ENCODE measurements at regions not wholly inside any gene's neighbourhood (a gene's known extent, or its start where the extent isn't known, plus 50 kb on each side); places are given as distances from the start of the nearest gene placed in this dataset.

DNA sequence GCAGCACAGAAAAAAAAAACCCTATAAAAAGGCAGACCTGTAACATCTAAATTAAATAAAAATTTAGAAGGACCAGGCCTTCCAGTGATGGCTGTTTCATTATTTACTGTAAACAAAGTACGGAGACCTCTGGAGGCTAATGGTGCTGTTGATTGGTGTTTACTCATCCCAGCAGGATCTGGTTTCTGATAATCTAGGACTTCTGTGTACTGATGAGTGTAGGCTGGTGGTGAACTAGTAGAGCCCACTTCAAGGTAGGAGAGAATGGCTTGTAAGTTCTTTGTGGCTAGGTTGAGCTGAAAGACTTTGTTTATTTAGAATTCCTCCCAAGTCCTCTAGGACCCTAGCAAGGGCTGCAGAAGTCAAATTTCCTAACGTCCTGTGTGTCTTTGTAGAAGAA lies 398.1 kb upstream of the PITX2 start:
- H3K27me3 ChIP-seq (replicated peaks) = no peaks in the 10 kb centered on the region
- no peaks in the 10 kb centered on the region for H3K36me3 ChIP-seq (replicated peaks)
- in situ Hi-C loops (cut with HindIII; ENCODE audit: low pct_ligation_motif_present, low sequenced_read_pairs) = no loop called here
- no peak overlapping the region for H3K27ac ChIP-seq
- no peak for TF ChIP-seq CTCF (IDR thresholded peaks at IDR 0.05; ENCODE audit: low read depth, low read length, missing control alignments)
- H3K4me3 ChIP-seq (ENCODE audit: low read depth, low read length) = no peak overlapping the region
- no peak for DNase-seq

GRCh38 chr4:111022758-111023157 lies 399.9 kb upstream of the PITX2 start:
- no peaks in the 10 kb centered on the region for H3K27me3 ChIP-seq (replicated peaks)
- no peak for DNase-seq
- H3K36me3 ChIP-seq (replicated peaks) = no peaks in the 10 kb centered on the region
- no peak overlapping the region for H3K4me3 ChIP-seq (ENCODE audit: low read depth, low read length)
- in situ Hi-C loops (cut with HindIII; ENCODE audit: low pct_ligation_motif_present, low sequenced_read_pairs) = no loop called here
- TF ChIP-seq CTCF (IDR thresholded peaks at IDR 0.05; ENCODE audit: low read depth, low read length, missing control alignments) = no peak
- H3K27ac ChIP-seq = no peak overlapping the region

DNA sequence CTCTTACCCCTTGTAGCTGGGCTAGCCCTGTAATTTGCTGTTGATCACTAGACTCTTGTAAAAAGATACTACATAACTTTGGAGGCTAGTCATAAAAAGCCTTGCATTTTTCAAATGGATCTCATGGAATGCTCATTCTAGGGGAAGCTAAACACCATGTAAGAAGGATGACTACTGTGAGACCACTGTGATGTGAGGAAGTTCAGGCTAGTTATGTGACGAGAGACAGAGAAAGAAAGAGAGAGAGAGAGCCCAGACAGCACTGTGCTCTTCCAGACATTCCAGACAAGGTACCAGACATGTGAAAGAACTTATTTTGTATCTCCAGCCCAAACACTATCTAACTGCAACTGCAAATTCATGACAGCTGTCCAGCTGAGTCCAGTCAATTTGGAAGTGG lies 404.6 kb upstream of the PITX2 start:
- Histone ChIP-seq H3K36me3 (replicated peaks) (no peaks in the 10 kb centered on the region), H3K4me3 (ENCODE audit: low read depth, low read length) (no peak overlapping the region), H3K27ac (peak overlapping the region; percentile 56), H3K27me3 (replicated peaks) (no peaks in the 10 kb centered on the region)
- peak; percentile 52 for DNase-seq
- TF ChIP-seq CTCF (IDR thresholded peaks at IDR 0.05; ENCODE audit: low read depth, low read length, missing control alignments) = no peak
- in situ Hi-C loops (cut with HindIII; ENCODE audit: low pct_ligation_motif_present, low sequenced_read_pairs) = no loop called here

GRCh38 chr4:111028795-111029194 lies 405.9 kb upstream of the PITX2 start:
- Histone ChIP-seq H3K27me3 (replicated peaks) (no peaks in the 10 kb centered on the region), H3K36me3 (replicated peaks) (no peaks in the 10 kb centered on the region), H3K4me3 (ENCODE audit: low read depth, low read length) (no peak overlapping the region), H3K27ac (no peak overlapping the region)
- TF ChIP-seq CTCF (IDR thresholded peaks at IDR 0.05; ENCODE audit: low read depth, low read length, missing control alignments) = no peak
- DNase-seq = no peak
- in situ Hi-C loops (cut with HindIII; ENCODE audit: low pct_ligation_motif_present, low sequenced_read_pairs) = no loop called here

DNA sequence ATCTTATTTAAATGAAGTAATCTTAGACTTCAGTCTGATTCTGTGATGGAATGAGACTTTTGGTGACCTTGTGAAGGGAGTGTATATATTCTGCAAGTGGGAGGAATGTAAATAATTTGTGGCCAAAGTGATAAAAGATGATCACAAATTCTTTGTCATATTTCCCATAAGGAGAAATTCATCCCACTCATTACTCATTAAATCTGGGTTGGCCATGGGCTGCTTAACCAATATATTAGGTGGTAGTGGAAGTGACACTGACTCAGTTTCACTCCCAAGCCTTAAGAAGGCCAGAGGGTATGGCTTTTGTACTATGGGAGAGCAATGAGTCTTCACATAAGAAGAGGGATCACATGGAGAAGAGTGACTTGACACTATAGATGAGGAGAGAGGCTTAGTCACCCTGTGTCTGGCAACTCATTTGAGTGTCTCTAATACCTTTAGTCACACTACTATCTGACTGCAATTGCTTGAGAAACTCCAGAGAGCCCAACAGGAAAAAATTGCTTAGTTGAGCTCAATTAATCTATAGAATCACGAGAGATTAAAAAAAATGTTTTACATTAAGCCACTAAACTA lies 408.2 kb upstream of the PITX2 start:
- Histone ChIP-seq H3K27ac (no peak overlapping the region), H3K36me3 (replicated peaks) (no peaks in the 10 kb centered on the region), H3K4me3 (ENCODE audit: low read depth, low read length) (no peak overlapping the region), H3K27me3 (replicated peaks) (no peaks in the 10 kb centered on the region)
- TF ChIP-seq CTCF (IDR thresholded peaks at IDR 0.05; ENCODE audit: low read depth, low read length, missing control alignments) = no peak
- peak; percentile 6 for DNase-seq
- in situ Hi-C loops (cut with HindIII; ENCODE audit: low pct_ligation_motif_present, low sequenced_read_pairs) = no loop called here

GRCh38 chr4:111031596-111031995 lies 408.7 kb upstream of the PITX2 start:
- H3K27me3 ChIP-seq (replicated peaks) = no peaks in the 10 kb centered on the region
- in situ Hi-C loops (cut with HindIII; ENCODE audit: low pct_ligation_motif_present, low sequenced_read_pairs) = no loop called here
- no peak overlapping the region for H3K4me3 ChIP-seq (ENCODE audit: low read depth, low read length)
- no peak overlapping the region for H3K27ac ChIP-seq
- no peaks in the 10 kb centered on the region for H3K36me3 ChIP-seq (replicated peaks)
- no peak for TF ChIP-seq CTCF (IDR thresholded peaks at IDR 0.05; ENCODE audit: low read depth, low read length, missing control alignments)
- DNase-seq = no peak

Data from brain microvascular endothelial cell (primary cell).